ENCODE measurements at regions not wholly inside any gene's neighbourhood (a gene's known extent, or its start where the extent isn't known, plus 50 kb on each side); places are given as distances from the start of the nearest gene placed in this dataset.

DNA sequence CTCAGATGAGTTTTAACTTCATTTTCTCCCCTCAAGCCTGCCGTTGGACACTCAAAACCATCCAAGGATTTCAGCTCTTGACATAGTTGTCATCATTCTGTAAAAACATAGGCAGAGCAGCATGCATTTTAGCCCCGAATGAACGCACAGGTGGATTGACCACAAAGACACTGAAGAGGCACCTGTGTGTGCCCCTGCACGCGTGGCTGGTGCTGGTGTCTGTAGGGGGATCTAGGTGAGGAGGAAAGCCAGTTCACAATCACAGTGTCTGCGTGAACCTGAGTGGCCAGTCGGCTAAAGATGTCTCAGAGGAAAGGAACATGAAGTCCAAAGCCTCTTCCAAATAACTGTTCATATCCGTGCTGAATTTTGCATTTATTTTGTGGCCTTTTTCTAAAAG, 309.2 kb downstream of the QKI start:
- peaks cover 2% of the 10 kb centered on the region for H3K4me1 ChIP-seq (ENCODE audit: low read length)
- H3K36me3 ChIP-seq (replicated peaks; ENCODE audit: low read depth, low read length) = no peaks in the 10 kb centered on the region
- no peak overlapping the region for H2AFZ ChIP-seq (ENCODE audit: low read depth, low read length)
- no peaks in the 10 kb centered on the region for H3K9me3 ChIP-seq (ENCODE audit: insufficient read depth, low read length)
- no peak overlapping the region for H3K9ac ChIP-seq (ENCODE audit: low read length)
- H3K27ac ChIP-seq (ENCODE audit: low read length) = no peak overlapping the region
- H3K79me2 ChIP-seq (ENCODE audit: low read length) = no peaks in the 10 kb centered on the region
- H3K27me3 ChIP-seq (ENCODE audit: low read depth, low read length) = no peaks in the 10 kb centered on the region
- no peak for TF ChIP-seq EZH2phosphoT487 (IDR thresholded peaks at IDR 0.05; ENCODE audit: low read depth)
- TF ChIP-seq, protein P1, sequence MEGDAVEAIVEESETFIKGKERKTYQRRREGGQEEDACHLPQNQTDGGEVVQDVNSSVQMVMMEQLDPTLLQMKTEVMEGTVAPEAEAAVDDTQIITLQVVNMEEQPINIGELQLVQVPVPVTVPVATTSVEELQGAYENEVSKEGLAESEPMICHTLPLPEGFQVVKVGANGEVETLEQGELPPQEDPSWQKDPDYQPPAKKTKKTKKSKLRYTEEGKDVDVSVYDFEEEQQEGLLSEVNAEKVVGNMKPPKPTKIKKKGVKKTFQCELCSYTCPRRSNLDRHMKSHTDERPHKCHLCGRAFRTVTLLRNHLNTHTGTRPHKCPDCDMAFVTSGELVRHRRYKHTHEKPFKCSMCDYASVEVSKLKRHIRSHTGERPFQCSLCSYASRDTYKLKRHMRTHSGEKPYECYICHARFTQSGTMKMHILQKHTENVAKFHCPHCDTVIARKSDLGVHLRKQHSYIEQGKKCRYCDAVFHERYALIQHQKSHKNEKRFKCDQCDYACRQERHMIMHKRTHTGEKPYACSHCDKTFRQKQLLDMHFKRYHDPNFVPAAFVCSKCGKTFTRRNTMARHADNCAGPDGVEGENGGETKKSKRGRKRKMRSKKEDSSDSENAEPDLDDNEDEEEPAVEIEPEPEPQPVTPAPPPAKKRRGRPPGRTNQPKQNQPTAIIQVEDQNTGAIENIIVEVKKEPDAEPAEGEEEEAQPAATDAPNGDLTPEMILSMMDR (IDR thresholded peaks at IDR 0.05; ENCODE audit: low read depth, low read length) = no peak
- H3K4me3 ChIP-seq (ENCODE audit: low read length) = no peak overlapping the region
- H3K4me2 ChIP-seq (ENCODE audit: low read length) = no peak overlapping the region
- H4K20me1 ChIP-seq (ENCODE audit: insufficient read depth, low read length) = no peaks in the 10 kb centered on the region

DNA sequence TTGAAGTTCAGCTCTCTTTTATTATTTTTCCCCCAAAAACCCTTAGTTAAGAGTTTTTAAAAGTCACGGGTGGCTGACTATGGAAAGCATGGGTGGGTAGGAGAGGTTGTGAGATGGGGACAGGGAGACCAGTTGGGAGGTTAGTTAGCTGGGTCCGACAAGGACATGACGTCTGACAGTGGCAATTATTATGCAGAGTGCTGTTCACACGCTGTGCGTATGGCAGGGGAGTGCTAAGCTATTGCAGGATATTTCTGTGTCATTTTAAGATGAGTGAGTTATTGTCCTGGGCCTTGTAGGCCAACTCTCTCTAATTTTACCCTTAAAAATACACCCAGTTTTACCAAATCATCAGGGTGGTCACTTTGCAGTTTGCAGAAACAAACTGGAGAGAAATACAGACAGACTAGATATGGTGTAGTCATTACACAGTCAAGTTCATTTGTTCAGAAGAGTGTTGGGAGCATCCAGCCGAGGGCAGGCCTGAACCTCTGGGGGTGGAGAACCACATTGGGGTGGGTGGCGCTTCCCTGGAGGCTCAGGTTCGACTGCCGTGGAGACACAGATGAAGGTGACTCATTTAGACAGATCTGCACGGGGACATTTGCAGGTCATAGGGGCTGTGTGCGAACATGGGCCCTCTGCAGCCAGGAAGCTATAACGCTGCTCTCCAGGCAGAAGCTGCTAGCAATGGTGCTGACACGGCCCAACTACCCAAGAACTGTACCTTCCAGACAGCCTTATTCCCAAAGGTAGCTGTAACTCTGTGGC, 307.6 kb downstream of the QKI start:
- Histone ChIP-seq H3K4me2 (ENCODE audit: low read length) (no peak overlapping the region), H3K79me2 (ENCODE audit: low read length) (no peaks in the 10 kb centered on the region), H3K27me3 (ENCODE audit: low read depth, low read length) (no peaks in the 10 kb centered on the region), H3K27ac (ENCODE audit: low read length) (no peak overlapping the region), H3K4me1 (ENCODE audit: low read length) (peaks cover 19% of the 10 kb centered on the region), H3K9ac (ENCODE audit: low read length) (no peak overlapping the region), H2AFZ (ENCODE audit: low read depth, low read length) (no peak overlapping the region), H3K36me3 (replicated peaks; ENCODE audit: low read depth, low read length) (no peaks in the 10 kb centered on the region), H4K20me1 (ENCODE audit: insufficient read depth, low read length) (no peaks in the 10 kb centered on the region), H3K4me3 (ENCODE audit: low read length) (no peak overlapping the region), H3K9me3 (ENCODE audit: insufficient read depth, low read length) (no peaks in the 10 kb centered on the region)
- TF ChIP-seq, protein P1 (IDR thresholded peaks at IDR 0.05; ENCODE audit: low read depth, low read length) = no peak
- TF ChIP-seq EZH2phosphoT487 (IDR thresholded peaks at IDR 0.05; ENCODE audit: low read depth) = no peak

DNA sequence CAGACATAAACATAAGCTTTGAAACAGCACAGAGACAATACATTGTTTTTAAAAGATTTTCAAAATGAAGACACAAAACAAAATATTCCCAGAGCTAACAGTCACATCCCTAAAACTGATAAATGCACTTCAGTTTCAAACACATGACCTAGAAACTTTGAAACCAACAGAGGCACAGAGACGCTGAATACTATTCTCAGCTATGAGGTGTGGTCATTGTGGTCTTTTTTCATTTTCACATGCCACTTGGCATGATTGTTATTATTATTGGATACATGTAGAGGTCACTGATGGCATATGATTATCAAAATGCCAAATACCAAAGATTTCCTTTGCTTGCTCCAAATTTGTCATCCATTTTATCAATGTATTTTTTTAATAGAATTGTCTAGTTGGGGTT, 306.9 kb downstream of the QKI start:
- Histone ChIP-seq H2AFZ (ENCODE audit: low read depth, low read length) (no peak overlapping the region), H3K9me3 (ENCODE audit: insufficient read depth, low read length) (no peaks in the 10 kb centered on the region), H3K36me3 (replicated peaks; ENCODE audit: low read depth, low read length) (no peaks in the 10 kb centered on the region), H3K27ac (ENCODE audit: low read length) (no peak overlapping the region), H3K79me2 (ENCODE audit: low read length) (no peaks in the 10 kb centered on the region), H3K4me1 (ENCODE audit: low read length) (peaks cover 26% of the 10 kb centered on the region), H3K27me3 (ENCODE audit: low read depth, low read length) (no peaks in the 10 kb centered on the region), H3K9ac (ENCODE audit: low read length) (no peak overlapping the region), H3K4me3 (ENCODE audit: low read length) (no peak overlapping the region), H4K20me1 (ENCODE audit: insufficient read depth, low read length) (no peaks in the 10 kb centered on the region), H3K4me2 (ENCODE audit: low read length) (no peak overlapping the region)
- no peak for TF ChIP-seq EZH2phosphoT487 (IDR thresholded peaks at IDR 0.05; ENCODE audit: low read depth)
- TF ChIP-seq, protein P1 (IDR thresholded peaks at IDR 0.05; ENCODE audit: low read depth, low read length) = no peak

DNA sequence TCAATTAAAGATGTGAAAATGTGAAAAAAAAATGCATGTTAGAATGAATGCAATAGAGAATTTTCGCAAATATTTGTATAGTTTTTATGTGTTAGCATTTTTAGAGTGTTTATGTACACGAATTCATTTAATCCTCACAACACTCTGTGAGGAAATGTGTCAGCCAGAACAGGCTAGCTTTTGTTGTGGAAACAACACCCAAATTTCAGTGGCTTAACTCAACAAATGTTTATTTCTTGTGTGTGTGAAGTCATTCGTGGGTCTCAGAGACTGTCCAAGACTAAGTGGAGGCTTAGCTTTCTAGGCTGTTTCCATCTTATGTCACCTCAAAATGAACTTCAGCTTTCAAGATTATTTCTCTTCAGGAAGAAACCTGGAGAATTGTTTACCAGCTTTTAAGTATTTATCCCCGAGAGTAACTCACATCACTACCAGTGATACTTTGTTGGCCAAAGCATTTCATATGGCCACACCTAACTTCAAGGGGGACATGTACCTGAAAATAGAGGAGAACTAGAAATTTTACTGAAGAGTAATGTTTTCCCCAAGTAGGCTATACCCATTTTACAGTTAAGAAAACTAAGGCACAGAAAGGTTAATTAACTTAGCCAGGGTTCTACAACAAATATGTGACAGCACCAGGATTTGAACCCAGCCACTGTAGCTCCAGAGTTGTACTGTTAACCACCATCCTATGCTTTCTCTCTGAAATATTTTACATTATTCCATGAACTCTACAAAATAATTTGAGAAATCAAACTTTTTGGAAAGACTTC, 306.1 kb downstream of the QKI start:
- Histone ChIP-seq H3K4me1 (ENCODE audit: low read length) (peaks cover 28% of the 10 kb centered on the region), H3K27ac (ENCODE audit: low read length) (no peak overlapping the region), H3K79me2 (ENCODE audit: low read length) (no peaks in the 10 kb centered on the region), H3K9me3 (ENCODE audit: insufficient read depth, low read length) (no peaks in the 10 kb centered on the region), H3K9ac (ENCODE audit: low read length) (no peak overlapping the region), H3K4me2 (ENCODE audit: low read length) (no peak overlapping the region), H3K27me3 (ENCODE audit: low read depth, low read length) (no peaks in the 10 kb centered on the region), H3K36me3 (replicated peaks; ENCODE audit: low read depth, low read length) (no peaks in the 10 kb centered on the region), H3K4me3 (ENCODE audit: low read length) (no peak overlapping the region), H4K20me1 (ENCODE audit: insufficient read depth, low read length) (no peaks in the 10 kb centered on the region), H2AFZ (ENCODE audit: low read depth, low read length) (no peak overlapping the region)
- TF ChIP-seq EZH2phosphoT487 (IDR thresholded peaks at IDR 0.05; ENCODE audit: low read depth) = no peak
- TF ChIP-seq, protein P1 (IDR thresholded peaks at IDR 0.05; ENCODE audit: low read depth, low read length) = no peak
